Colonic mucosa (tissue), 4 donors: ENCODE measurements at regions not wholly inside any gene's neighbourhood (a gene's known extent, or its start where the extent isn't known, plus 50 kb on each side); places are given as distances from the start of the nearest gene placed in this dataset.

Experiments
- DNase-seq: peaks from one replicate; pipeline ENCODE4 v3.0.0-alpha.2; 2020
- H3K27ac ChIP-seq: fragments of 200-600 bp; one replicate; pipeline ENCODE4 v1.8.0; 2021
- H3K27me3 ChIP-seq: fragments of 200-600 bp; one replicate; pipeline ENCODE4 v1.8.0; 2021
- H3K36me3 ChIP-seq: fragments of 200-600 bp; one replicate; pipeline ENCODE4 v1.8.0; 2021
- H3K4me1 ChIP-seq: fragments of 200-600 bp; one replicate; pipeline ENCODE4 v1.8.0; 2021; ENCODE audit warnings: mild to moderate bottlenecking
- H3K4me3 ChIP-seq: fragments of 200-600 bp; one replicate; pipeline ENCODE4 v1.8.0; 2021
- H3K9ac ChIP-seq, 2 donors: one replicate each; pipeline ENCODE4 v1.7.0; 2013; ENCODE audit warnings: control low read depth in 2 of 2, low read depth in 2 of 2, low read length in 2 of 2
- H3K9me3 ChIP-seq: fragments of 200-600 bp; one replicate; pipeline ENCODE4 v1.8.0; 2021
- intact Hi-C: fragments of 100-400 bp; cut with DNase I; formaldehyde crosslinking; loops from one replicate; pipeline ENCODE4 v1.14.1; 2022
- TF ChIP-seq, protein P1 (sequence below): fragments of 200-600 bp; IDR thresholded peaks from one replicate; pipeline ENCODE4 v1.8.0; 2022; ENCODE audit warnings: antibody characterized with exemption, mild to moderate bottlenecking
- donor health status: healthy.
- donor health status: DM: no; HTN: no; CAD: no.
- donor health status: DM: no; HTN: no; CAD: no.

DNA sequence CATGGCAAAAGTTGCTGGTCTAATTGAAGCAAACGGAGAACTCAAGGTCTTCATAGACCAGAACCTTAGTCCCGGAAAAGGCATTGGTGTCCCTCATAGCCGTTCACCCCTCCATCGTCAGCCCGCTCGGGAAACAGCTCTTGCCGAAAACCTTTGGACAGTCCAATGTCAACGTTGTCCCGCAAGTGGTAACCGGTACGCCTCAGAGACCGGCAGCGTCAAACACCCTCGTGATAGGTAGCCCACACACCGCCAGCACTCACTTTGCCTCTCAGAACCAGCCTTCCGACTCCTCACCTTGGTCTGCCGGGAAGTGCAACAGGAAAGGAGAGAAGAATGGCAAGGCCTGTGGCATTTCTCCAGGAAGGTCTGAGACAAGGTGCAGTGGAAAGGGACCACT is 351.3 kb upstream of the CAMK1G start:
- no peaks in the 10 kb centered on the region for H3K4me1 ChIP-seq
- H3K27ac ChIP-seq: no peak overlapping the region
- DNase-seq: no peak
- TF ChIP-seq, protein P1, sequence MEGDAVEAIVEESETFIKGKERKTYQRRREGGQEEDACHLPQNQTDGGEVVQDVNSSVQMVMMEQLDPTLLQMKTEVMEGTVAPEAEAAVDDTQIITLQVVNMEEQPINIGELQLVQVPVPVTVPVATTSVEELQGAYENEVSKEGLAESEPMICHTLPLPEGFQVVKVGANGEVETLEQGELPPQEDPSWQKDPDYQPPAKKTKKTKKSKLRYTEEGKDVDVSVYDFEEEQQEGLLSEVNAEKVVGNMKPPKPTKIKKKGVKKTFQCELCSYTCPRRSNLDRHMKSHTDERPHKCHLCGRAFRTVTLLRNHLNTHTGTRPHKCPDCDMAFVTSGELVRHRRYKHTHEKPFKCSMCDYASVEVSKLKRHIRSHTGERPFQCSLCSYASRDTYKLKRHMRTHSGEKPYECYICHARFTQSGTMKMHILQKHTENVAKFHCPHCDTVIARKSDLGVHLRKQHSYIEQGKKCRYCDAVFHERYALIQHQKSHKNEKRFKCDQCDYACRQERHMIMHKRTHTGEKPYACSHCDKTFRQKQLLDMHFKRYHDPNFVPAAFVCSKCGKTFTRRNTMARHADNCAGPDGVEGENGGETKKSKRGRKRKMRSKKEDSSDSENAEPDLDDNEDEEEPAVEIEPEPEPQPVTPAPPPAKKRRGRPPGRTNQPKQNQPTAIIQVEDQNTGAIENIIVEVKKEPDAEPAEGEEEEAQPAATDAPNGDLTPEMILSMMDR: no peak
- H3K36me3 ChIP-seq: no peaks in the 10 kb centered on the region
- H3K27me3 ChIP-seq: no peaks in the 10 kb centered on the region
- no peak overlapping the region for H3K9ac ChIP-seq
- H3K9me3 ChIP-seq: no peaks in the 10 kb centered on the region
- H3K4me3 ChIP-seq: no peak overlapping the region
- intact Hi-C loops: no loop called here

DNA sequence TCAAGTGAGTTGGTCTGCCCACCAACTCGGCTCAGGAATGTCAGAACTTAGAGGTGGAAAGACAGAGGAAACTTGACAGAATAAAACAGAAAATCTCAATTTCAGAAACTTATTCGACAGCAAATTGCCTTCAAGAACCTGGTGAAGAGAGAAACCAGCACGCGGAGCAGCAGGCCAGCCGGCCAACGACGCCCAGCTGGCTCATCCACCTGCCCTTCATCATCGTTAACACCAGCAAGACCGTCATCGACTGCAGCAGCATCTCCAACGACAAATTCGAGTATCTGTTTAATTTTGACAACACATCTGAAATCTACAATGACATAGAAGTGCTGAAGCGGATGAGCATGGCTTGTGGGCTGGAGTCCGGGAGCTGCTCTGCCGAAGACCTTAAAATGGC is 350.8 kb upstream of the CAMK1G start:
- Histone ChIP-seq H3K4me1 (no peaks in the 10 kb centered on the region), H3K36me3 (no peaks in the 10 kb centered on the region), H3K9ac (no peak overlapping the region), H3K27me3 (no peaks in the 10 kb centered on the region), H3K9me3 (no peaks in the 10 kb centered on the region), H3K4me3 (no peak overlapping the region), H3K27ac (no peak overlapping the region)
- DNase-seq: no peak
- intact Hi-C loops: no loop called here
- TF ChIP-seq, protein P1: no peak

DNA sequence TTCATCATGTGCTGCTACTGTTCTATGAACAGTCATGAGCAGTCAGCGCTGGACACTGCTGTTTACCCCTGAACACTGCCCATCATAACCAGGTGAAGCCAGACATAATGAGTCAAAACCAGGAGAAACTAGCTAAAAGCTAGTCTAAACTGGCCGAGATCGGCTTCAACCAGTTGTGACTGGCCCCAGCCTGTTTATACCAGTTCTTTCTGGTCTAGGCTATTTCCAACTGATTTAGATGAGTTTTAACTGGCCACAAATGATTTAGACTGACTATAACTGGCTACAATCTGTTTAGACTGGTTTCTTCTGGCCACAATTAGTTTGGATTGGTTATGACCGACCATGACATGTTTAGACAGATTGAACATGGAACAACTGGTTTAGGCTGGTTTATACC is 348.3 kb upstream of the CAMK1G start:
- intact Hi-C loops: no loop called here
- Histone ChIP-seq H3K27ac (no peak overlapping the region), H3K9me3 (no peaks in the 10 kb centered on the region), H3K4me3 (no peak overlapping the region), H3K4me1 (no peaks in the 10 kb centered on the region), H3K36me3 (no peaks in the 10 kb centered on the region), H3K27me3 (no peaks in the 10 kb centered on the region), H3K9ac (no peak overlapping the region)
- TF ChIP-seq, protein P1: no peak
- DNase-seq: no peak

DNA sequence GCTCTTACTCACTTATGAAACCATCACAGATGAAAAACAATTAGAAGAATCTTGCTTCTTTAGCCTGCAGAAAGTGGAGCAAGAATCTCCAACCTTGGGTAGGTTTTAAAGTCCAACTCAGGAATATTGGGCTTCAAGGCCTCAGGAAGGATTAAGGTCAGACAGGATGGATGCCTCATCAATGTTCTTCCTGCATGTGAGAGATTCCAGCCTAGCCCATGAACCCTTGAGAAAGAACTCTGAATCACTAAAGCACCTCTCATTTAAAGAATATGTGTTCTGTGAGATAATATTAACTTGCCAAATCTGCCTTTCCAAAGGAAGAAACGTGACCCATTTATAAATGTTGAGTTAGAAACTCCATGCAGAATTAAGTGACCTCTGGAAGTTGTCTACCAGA is 345.2 kb upstream of the CAMK1G start:
- TF ChIP-seq, protein P1: no peak
- intact Hi-C loops: no loop called here

DNA sequence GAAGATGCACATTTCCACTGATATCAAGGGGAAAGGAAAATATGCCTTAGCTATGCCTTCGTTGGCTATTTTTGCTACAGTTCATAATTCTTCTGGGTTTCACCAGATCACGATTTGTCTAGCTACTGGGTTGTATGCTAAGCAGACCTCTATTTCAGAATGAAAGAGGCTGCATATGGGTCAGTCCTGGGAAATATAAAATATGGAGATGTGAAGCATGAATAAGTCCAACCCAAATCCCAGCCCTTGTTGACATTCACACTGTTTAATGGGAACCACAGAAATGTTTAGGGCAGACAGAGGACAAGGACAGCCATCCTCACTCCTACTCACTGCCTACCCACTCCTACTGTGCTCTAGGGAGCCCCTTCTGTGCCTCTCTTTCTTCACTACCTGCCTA is 343.2 kb upstream of the CAMK1G start:
- DNase-seq: no peak
- Histone ChIP-seq H3K9me3 (no peaks in the 10 kb centered on the region), H3K4me3 (no peak overlapping the region), H3K4me1 (no peaks in the 10 kb centered on the region), H3K27me3 (no peaks in the 10 kb centered on the region), H3K36me3 (no peaks in the 10 kb centered on the region), H3K27ac (no peak overlapping the region), H3K9ac (no peak overlapping the region)
- TF ChIP-seq, protein P1: no peak
- intact Hi-C loops: no loop called here

More for the DNA sequence above, 345.2 kb upstream of the CAMK1G start:
- H3K4me3 ChIP-seq: no peak overlapping the region
- no peaks in the 10 kb centered on the region for H3K27me3 ChIP-seq
- H3K9ac ChIP-seq: no peak overlapping the region
- H3K9me3 ChIP-seq: no peaks in the 10 kb centered on the region
- H3K4me1 ChIP-seq: no peaks in the 10 kb centered on the region
- H3K36me3 ChIP-seq: no peaks in the 10 kb centered on the region
- no peak for DNase-seq
- no peak overlapping the region for H3K27ac ChIP-seq

DNA sequence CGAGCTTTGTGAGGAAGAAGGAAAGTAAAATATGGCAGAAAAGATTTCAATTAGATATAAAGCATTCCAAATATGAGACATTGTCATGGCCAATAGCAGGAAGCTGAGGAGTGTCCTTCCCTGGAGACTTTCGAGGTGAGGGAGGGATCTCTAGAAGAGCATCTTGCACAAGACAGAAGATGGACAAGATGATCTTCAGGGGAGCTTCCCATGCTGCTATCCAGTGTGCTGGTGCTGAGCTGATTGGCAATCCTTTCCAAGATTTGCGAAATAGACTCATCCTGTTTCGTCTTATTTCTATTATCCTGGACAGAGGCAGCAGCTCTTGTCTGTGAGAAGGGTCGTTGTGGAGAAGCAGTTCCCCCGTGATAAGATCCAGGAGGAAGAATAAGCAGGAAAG is 342.0 kb upstream of the CAMK1G start:
- H3K4me1 ChIP-seq: no peaks in the 10 kb centered on the region
- no peaks in the 10 kb centered on the region for H3K9me3 ChIP-seq
- H3K27me3 ChIP-seq: no peaks in the 10 kb centered on the region
- H3K36me3 ChIP-seq: no peaks in the 10 kb centered on the region
- no peak overlapping the region for H3K4me3 ChIP-seq
- intact Hi-C loops: no loop called here
- no peak overlapping the region for H3K9ac ChIP-seq
- no peak for DNase-seq
- TF ChIP-seq, protein P1: no peak
- H3K27ac ChIP-seq: no peak overlapping the region
